ENCODE measurements at regions not wholly inside any gene's neighbourhood (a gene's known extent, or its start where the extent isn't known, plus 50 kb on each side); places are given as distances from the start of the nearest gene placed in this dataset.

GRCh38 chr21:41593051-41593759 is 85.2 kb upstream of the TMPRSS2 start:
- no peak for DNase-seq (ENCODE audit: low read depth in 2 of 2)

GRCh38 chr21:41589620-41590175 is 81.7 kb upstream of the TMPRSS2 start:
- DNase-seq (ENCODE audit: low read depth in 2 of 2) = no peak

- DNase-seq (ENCODE audit: low read depth in 2 of 2) = no peak
Observed at GRCh38 chr21:41589131-41589530, 81.2 kb upstream of the TMPRSS2 start.

GRCh38 chr21:41585199-41585994 is 77.4 kb upstream of the TMPRSS2 start:
- DNase-seq (ENCODE audit: low read depth in 2 of 2) = no peak

GRCh38 chr21:41584603-41585176 is 76.7 kb upstream of the TMPRSS2 start:
- DNase-seq (ENCODE audit: low read depth in 2 of 2) = no peak

GRCh38 chr21:41583274-41583790 is 75.4 kb upstream of the TMPRSS2 start:
- no peak for DNase-seq (ENCODE audit: low read depth in 2 of 2)

- DNase-seq (ENCODE audit: low read depth in 2 of 2) = no peak
Observed at GRCh38 chr21:41582866-41583265, 74.9 kb upstream of the TMPRSS2 start.

- no peak for DNase-seq (ENCODE audit: low read depth in 2 of 2)
Observed at GRCh38 chr21:41582298-41582840, 74.4 kb upstream of the TMPRSS2 start.

- no peak for DNase-seq (ENCODE audit: low read depth in 2 of 2)
Observed at GRCh38 chr21:41581592-41582228, 73.8 kb upstream of the TMPRSS2 start.

- no peak for DNase-seq (ENCODE audit: low read depth in 2 of 2)
Observed at GRCh38 chr21:41580758-41581554, 73.0 kb upstream of the TMPRSS2 start.

GRCh38 chr21:41579692-41580091 is 71.7 kb upstream of the TMPRSS2 start:
- DNase-seq (ENCODE audit: low read depth in 2 of 2) = no peak

GRCh38 chr21:41578716-41579115 is 70.8 kb upstream of the TMPRSS2 start:
- no peak for DNase-seq (ENCODE audit: low read depth in 2 of 2)

GRCh38 chr21:41578083-41578482 is 70.1 kb upstream of the TMPRSS2 start:
- DNase-seq (ENCODE audit: low read depth in 2 of 2) = no peak

GRCh38 chr21:41576013-41576615 is 68.2 kb upstream of the TMPRSS2 start:
- no peak for DNase-seq (ENCODE audit: low read depth in 2 of 2)

- DNase-seq (ENCODE audit: low read depth in 2 of 2) = no peak
Observed at GRCh38 chr21:41573902-41574690, 66.1 kb upstream of the TMPRSS2 start.

- no peak for DNase-seq (ENCODE audit: low read depth in 2 of 2)
Observed at GRCh38 chr21:41571938-41572510, 64.1 kb upstream of the TMPRSS2 start.

GRCh38 chr21:41570791-41571355 is 62.9 kb upstream of the TMPRSS2 start:
- no peak for DNase-seq (ENCODE audit: low read depth in 2 of 2)

GRCh38 chr21:41568606-41569385 is 60.8 kb upstream of the TMPRSS2 start:
- DNase-seq (ENCODE audit: low read depth in 2 of 2) = no peak

Measured in stimulated activated CD8-positive, alpha-beta memory T cell treated with anti-CD3 and anti-CD28 coated beads, Interleukin-15, amount 100 ng/mL, for 48 hours (primary cell).